Astrocyte of the spinal cord (primary cell): ENCODE measurements at regions not wholly inside any gene's neighbourhood (a gene's known extent, or its start where the extent isn't known, plus 50 kb on each side); places are given as distances from the start of the nearest gene placed in this dataset.

ENCODE experiments used
- DNase-seq: peaks from one replicate; pipeline ENCODE4 v3.0.0; 2011; ENCODE audit warnings: low read depth, low spot score
- H3K4me3 ChIP-seq: 2 replicates; pipeline ENCODE4 v1.5.1; 2011; ENCODE audit warnings: low read depth, mild to moderate bottlenecking, low read length, moderate library complexity
- CTCF ChIP-seq: IDR thresholded peaks from 2 replicates; pipeline ENCODE4 v1.5.1; 2012; ENCODE audit warnings: low read depth, mild to moderate bottlenecking, low read length, inconsistent platforms
- in situ Hi-C: cut with HindIII; loops from 2 replicates; pipeline ENCODE4 v1.10.0; 2017; ENCODE audit warnings: low sequenced_read_pairs

- no peak overlapping the region for H3K4me3 ChIP-seq
- no peak for TF ChIP-seq CTCF
- in situ Hi-C loops = no loop called here
- DNase-seq = no peak
Observed at GRCh38 chr12:127236491-127236890, 1030.5 kb upstream of the TMEM132C start.

GRCh38 chr12:127237151-127237550 is 1029.8 kb upstream of the TMEM132C start:
- in situ Hi-C loops = no loop called here
- no peak overlapping the region for H3K4me3 ChIP-seq
- TF ChIP-seq CTCF = no peak
- DNase-seq = no peak

GRCh38 chr12:127238107-127238506 is 1028.9 kb upstream of the TMEM132C start:
- DNase-seq = no peak
- no peak for TF ChIP-seq CTCF
- in situ Hi-C loops = no loop called here
- no peak overlapping the region for H3K4me3 ChIP-seq

GRCh38 chr12:127239781-127240180 is 1027.2 kb upstream of the TMEM132C start:
- no peak overlapping the region for H3K4me3 ChIP-seq
- in situ Hi-C loops = no loop called here
- no peak for TF ChIP-seq CTCF
- DNase-seq = no peak

- no peak overlapping the region for H3K4me3 ChIP-seq
- DNase-seq = no peak
- in situ Hi-C loops = no loop called here
- TF ChIP-seq CTCF = no peak
Observed at GRCh38 chr12:127240249-127240929, 1026.6 kb upstream of the TMEM132C start.

GRCh38 chr12:127241072-127241817 is 1025.7 kb upstream of the TMEM132C start:
- no peak for TF ChIP-seq CTCF
- in situ Hi-C loops = no loop called here
- no peak for DNase-seq
- no peak overlapping the region for H3K4me3 ChIP-seq
